A673 (cell line): ENCODE measurements at regions not wholly inside any gene's neighbourhood (a gene's known extent, or its start where the extent isn't known, plus 50 kb on each side); places are given as distances from the start of the nearest gene placed in this dataset.

ENCODE experiments used
- BruUV-seq: library from RNA; stranded (reverse); fragments of 400-500 nt; replicated peaks from 2 replicates; lab custom pipeline; 2021; lab: Mats Ljungman, UMichigan
- CTCF ChIA-PET: fragments of 300-600 bp; sonication (Branson Sonifier 250); formaldehyde crosslinking; loops from one replicate; lab custom pipeline; 2022; ENCODE audit warnings: antibody characterized with exemption; lab: Charles Lee
- POLR2A ChIA-PET: fragments of 300-600 bp; sonication (Branson Sonifier 250); formaldehyde crosslinking; loops from one replicate; lab custom pipeline; 2022; ENCODE audit warnings: antibody characterized with exemption; ENCODE audit not compliant: low non-redundant PET; lab: Charles Lee
- DNase-seq: peaks from one replicate; pipeline ENCODE4 v3.0.0-alpha.2; 2015; ENCODE audit warnings: low spot score
- H3K27ac ChIP-seq: fragments of 200-600 bp; sonication (generic); 2 replicates; pipeline ENCODE4 v1.5.1; 2016; ENCODE audit warnings: mixed run types, low read depth, mild to moderate bottlenecking, mixed read lengths, antibody characterized with exemption, low read length; ENCODE audit not compliant: poor library complexity, severe bottlenecking
- H3K27me3 ChIP-seq: fragments of 200-600 bp; sonication (generic); replicated peaks from 2 replicates; pipeline ENCODE4 v1.6.1; 2017; ENCODE audit warnings: mixed run types, low read depth, mild to moderate bottlenecking, mixed read lengths, antibody characterized with exemption, low read length; ENCODE audit not compliant: insufficient read depth, poor library complexity
- H3K36me3 ChIP-seq: fragments of 200-600 bp; sonication (generic); 2 replicates; pipeline ENCODE4 v1.6.1; 2016; ENCODE audit warnings: mixed run types, mild to moderate bottlenecking, mixed read lengths, antibody characterized with exemption, low read length; ENCODE audit not compliant: insufficient read depth, poor library complexity, severe bottlenecking
- H3K4me1 ChIP-seq: fragments of 200-600 bp; sonication (generic); 2 replicates; pipeline ENCODE4 v1.6.1; 2017; ENCODE audit warnings: mixed run types, mild to moderate bottlenecking, mixed read lengths, antibody characterized with exemption, low read length; ENCODE audit not compliant: insufficient read depth, poor library complexity, severe bottlenecking
- H3K4me3 ChIP-seq: fragments of 200-600 bp; sonication (generic); 2 replicates; pipeline ENCODE4 v1.5.1; 2016; ENCODE audit warnings: low read depth, mixed run types, mild to moderate bottlenecking, mixed read lengths, low read length; ENCODE audit not compliant: poor library complexity, severe bottlenecking
- H3K9me3 ChIP-seq: fragments of 200-600 bp; sonication (generic); 2 replicates; pipeline ENCODE4 v1.6.1; 2016; ENCODE audit warnings: mixed run types, low read depth, mild to moderate bottlenecking, mixed read lengths, antibody characterized with exemption, low read length; ENCODE audit not compliant: poor library complexity, severe bottlenecking
- CTCF ChIP-seq: fragments of 300-800, 200-600 bp; sonication (generic); conservative IDR thresholded peaks from 2 replicates; pipeline ENCODE4 v1.5.1; 2017; ENCODE audit warnings: low read depth, mild to moderate bottlenecking, antibody characterized with exemption, low read length, moderate library complexity, mixed read lengths
- EZH2 ChIP-seq: fragments of 200-600 bp; sonication (generic); IDR thresholded peaks from 2 replicates; pipeline ENCODE4 v1.6.1; 2017; ENCODE audit warnings: borderline replicate concordance, low read depth, mild to moderate bottlenecking, mixed read lengths, antibody characterized with exemption, low read length; ENCODE audit not compliant: poor library complexity, severe bottlenecking
- intact Hi-C: fragments of 100-400 bp; cut with micrococcal nuclease; formaldehyde crosslinking; loops from one replicate; pipeline ENCODE4 v1.10.0; 2022; ENCODE audit not compliant: unreplicated experiment

GRCh38 chr10:89091496-89091895 is 100.9 kb downstream of the FAS start:
- Histone ChIP-seq H3K27ac (no peak overlapping the region), H3K27me3 (no peaks in the 10 kb centered on the region), H3K4me3 (no peak overlapping the region), H3K4me1 (peaks cover 17% of the 10 kb centered on the region), H3K36me3 (no peaks in the 10 kb centered on the region), H3K9me3 (no peaks in the 10 kb centered on the region)
- CTCF ChIA-PET = no interaction called here
- no TSS peak for BruUV-seq
- intact Hi-C loops = no loop called here
- no peak for DNase-seq
- POLR2A ChIA-PET = no interaction called here
- no peak for TF ChIP-seq CTCF
- no peak for TF ChIP-seq EZH2

- H3K27ac ChIP-seq = no peak overlapping the region
- no peaks in the 10 kb centered on the region for H3K27me3 ChIP-seq
- ChIA-PET POLR2A (no interaction called here), CTCF (no interaction called here)
- no peak for TF ChIP-seq EZH2
- TF ChIP-seq CTCF = no peak
- no peak overlapping the region for H3K4me3 ChIP-seq
- BruUV-seq = no TSS peak
- no peaks in the 10 kb centered on the region for H3K36me3 ChIP-seq
- intact Hi-C loops = no loop called here
- peaks cover 23% of the 10 kb centered on the region for H3K4me1 ChIP-seq
- no peaks in the 10 kb centered on the region for H3K9me3 ChIP-seq
- DNase-seq = no peak
These were observed 100.3 kb downstream of the FAS start for GRCh38 chr10:89090756-89091445.

- DNase-seq = peak; percentile 97
- Histone ChIP-seq H3K27me3 (no peaks in the 10 kb centered on the region), H3K27ac (peak overlapping the region; percentile 98), H3K4me1 (peaks cover 30% of the 10 kb centered on the region), H3K4me3 (peak overlapping the region; percentile 27), H3K36me3 (no peaks in the 10 kb centered on the region), H3K9me3 (no peaks in the 10 kb centered on the region)
- no peak for TF ChIP-seq CTCF
- TF ChIP-seq EZH2 = no peak
- intact Hi-C loops = loop anchor here (2.0 to 5.0 kb wide), 3 partner anchors 55 to 205 kb away; partner anchors contain the start of gene STAMBPL1
- CTCF ChIA-PET = interaction anchor here (0.8 kb wide), 1 partner anchor 120 kb away, joined by 3 read pairs; the partner anchor contains the start of gene CH25H
- POLR2A ChIA-PET = interaction anchor here (0.5 to 0.7 kb wide), 2 partner anchors 52 to 1414 kb away, joined by 4 read pairs; no protein-coding TSS in a partner anchor
- no TSS peak for BruUV-seq
These were observed 96.4 kb downstream of the FAS start for GRCh38 chr10:89086801-89087521.
